ENCODE measurements at regions not wholly inside any gene's neighbourhood (a gene's known extent, or its start where the extent isn't known, plus 50 kb on each side); places are given as distances from the start of the nearest gene placed in this dataset.

- no peak for TF ChIP-seq REST (IDR thresholded peaks at IDR 0.05; ENCODE audit: insufficient replicate concordance, low read depth)
- TF ChIP-seq CTCF (IDR thresholded peaks at IDR 0.05; ENCODE audit: insufficient read depth, low read length), result no peak
- TF ChIP-seq POLR2AphosphoS5 (IDR thresholded peaks at IDR 0.05; ENCODE audit: low read depth), result no peak
- no peak for TF ChIP-seq GABPA (IDR thresholded peaks at IDR 0.05; ENCODE audit: low read depth)
- Histone ChIP-seq H3K27ac (replicated peaks) (no peak overlapping the region), H3K4me3 (replicated peaks; ENCODE audit: insufficient read depth, low read length) (no peak overlapping the region), H3K27me3 (ENCODE audit: insufficient read depth, poor library complexity, severe bottlenecking) (no peaks in the 10 kb centered on the region)
- DNase-seq (ENCODE audit: low read depth in 1 of 2, low spot score in 1 of 2), result no peak
Measured at GRCh38 chr9:14440062-14440461, 126.1 kb upstream of the NFIB start.

GRCh38 chr9:14439555-14439954 is 125.6 kb upstream of the NFIB start:
- no peak for DNase-seq (ENCODE audit: low read depth in 1 of 2, low spot score in 1 of 2)
- no peaks in the 10 kb centered on the region for H3K27me3 ChIP-seq (ENCODE audit: insufficient read depth, poor library complexity, severe bottlenecking)
- no peak overlapping the region for H3K27ac ChIP-seq (replicated peaks)
- TF ChIP-seq REST (IDR thresholded peaks at IDR 0.05; ENCODE audit: insufficient replicate concordance, low read depth), result no peak
- H3K4me3 ChIP-seq (replicated peaks; ENCODE audit: insufficient read depth, low read length), result no peak overlapping the region

GRCh38 chr9:14438232-14439021 is 124.5 kb upstream of the NFIB start:
- no peak for DNase-seq (ENCODE audit: low read depth in 1 of 2, low spot score in 1 of 2)
- TF ChIP-seq POLR2AphosphoS5 (IDR thresholded peaks at IDR 0.05; ENCODE audit: low read depth) (no peak), REST (IDR thresholded peaks at IDR 0.05; ENCODE audit: insufficient replicate concordance, low read depth) (no peak), SPI1 (IDR thresholded peaks at IDR 0.05; ENCODE audit: borderline replicate concordance, low read depth) (no peak), CTCF (IDR thresholded peaks at IDR 0.05; ENCODE audit: insufficient read depth, low read length) (no peak), GABPA (IDR thresholded peaks at IDR 0.05; ENCODE audit: low read depth) (no peak)
- Histone ChIP-seq H3K27ac (replicated peaks) (no peak overlapping the region), H3K27me3 (ENCODE audit: insufficient read depth, poor library complexity, severe bottlenecking) (no peaks in the 10 kb centered on the region), H3K4me3 (replicated peaks; ENCODE audit: insufficient read depth, low read length) (no peak overlapping the region)

Measured in HL-60 (cell line).